GM10248 (cell line): ENCODE measurements at regions not wholly inside any gene's neighbourhood (a gene's known extent, or its start where the extent isn't known, plus 50 kb on each side); places are given as distances from the start of the nearest gene placed in this dataset.
"Not testable (repeated sequence)": the region's sequence is repeated elsewhere in the genome, so short reads cannot be mapped to it uniquely, and the experiment has no call there.

ENCODE experiments used
- CTCF ChIA-PET: fragments of 300-600 bp; sonication (Branson Sonifier 250); formaldehyde crosslinking; extraction: SDS; loops from one replicate; lab custom pipeline; 2021; ENCODE audit warnings: antibody characterized with exemption; lab: Yijun Ruan, JAX
- POLR2A ChIA-PET: fragments of 350-650 bp; sonication (Branson Sonifier 250); formaldehyde crosslinking; extraction: SDS; loops from one replicate; lab custom pipeline; 2020; ENCODE audit warnings: antibody characterized with exemption; lab: Yijun Ruan, JAX
- DNase-seq: peaks from one replicate; pipeline ENCODE4 v3.0.0; 2012; ENCODE audit errors: extremely low spot score
- TF ChIP-seq, protein P1 (sequence below): IDR thresholded peaks from 2 replicates; pipeline ENCODE4 v1.5.1; 2012; ENCODE audit warnings: mild to moderate bottlenecking, low read depth; ENCODE audit errors: extremely low read depth, missing control alignments, control extremely low read depth

DNA sequence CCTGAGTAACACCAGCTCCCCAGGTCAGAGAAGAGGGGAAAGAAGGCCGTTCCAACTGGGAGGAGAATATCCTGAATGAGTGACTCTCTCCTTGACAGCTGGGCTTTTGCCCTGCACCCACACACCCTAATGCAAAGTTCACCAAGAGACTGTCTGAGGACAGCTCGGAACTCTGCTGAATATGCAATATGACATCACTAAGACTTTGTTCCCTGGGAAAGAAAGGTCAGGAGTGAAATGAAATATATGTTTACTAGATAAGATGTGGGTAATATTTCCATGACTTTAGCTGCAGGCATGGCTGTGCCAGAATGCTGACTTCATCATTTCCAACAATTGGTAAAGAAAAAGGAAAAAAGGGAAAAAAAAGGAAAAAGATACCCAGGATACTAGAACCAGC lies 488.2 kb upstream of the RAB6C start:
- CTCF ChIA-PET = no interaction called here
- no peak for DNase-seq
- TF ChIP-seq, protein P1, sequence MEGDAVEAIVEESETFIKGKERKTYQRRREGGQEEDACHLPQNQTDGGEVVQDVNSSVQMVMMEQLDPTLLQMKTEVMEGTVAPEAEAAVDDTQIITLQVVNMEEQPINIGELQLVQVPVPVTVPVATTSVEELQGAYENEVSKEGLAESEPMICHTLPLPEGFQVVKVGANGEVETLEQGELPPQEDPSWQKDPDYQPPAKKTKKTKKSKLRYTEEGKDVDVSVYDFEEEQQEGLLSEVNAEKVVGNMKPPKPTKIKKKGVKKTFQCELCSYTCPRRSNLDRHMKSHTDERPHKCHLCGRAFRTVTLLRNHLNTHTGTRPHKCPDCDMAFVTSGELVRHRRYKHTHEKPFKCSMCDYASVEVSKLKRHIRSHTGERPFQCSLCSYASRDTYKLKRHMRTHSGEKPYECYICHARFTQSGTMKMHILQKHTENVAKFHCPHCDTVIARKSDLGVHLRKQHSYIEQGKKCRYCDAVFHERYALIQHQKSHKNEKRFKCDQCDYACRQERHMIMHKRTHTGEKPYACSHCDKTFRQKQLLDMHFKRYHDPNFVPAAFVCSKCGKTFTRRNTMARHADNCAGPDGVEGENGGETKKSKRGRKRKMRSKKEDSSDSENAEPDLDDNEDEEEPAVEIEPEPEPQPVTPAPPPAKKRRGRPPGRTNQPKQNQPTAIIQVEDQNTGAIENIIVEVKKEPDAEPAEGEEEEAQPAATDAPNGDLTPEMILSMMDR = no peak
- POLR2A ChIA-PET = no interaction called here

DNA sequence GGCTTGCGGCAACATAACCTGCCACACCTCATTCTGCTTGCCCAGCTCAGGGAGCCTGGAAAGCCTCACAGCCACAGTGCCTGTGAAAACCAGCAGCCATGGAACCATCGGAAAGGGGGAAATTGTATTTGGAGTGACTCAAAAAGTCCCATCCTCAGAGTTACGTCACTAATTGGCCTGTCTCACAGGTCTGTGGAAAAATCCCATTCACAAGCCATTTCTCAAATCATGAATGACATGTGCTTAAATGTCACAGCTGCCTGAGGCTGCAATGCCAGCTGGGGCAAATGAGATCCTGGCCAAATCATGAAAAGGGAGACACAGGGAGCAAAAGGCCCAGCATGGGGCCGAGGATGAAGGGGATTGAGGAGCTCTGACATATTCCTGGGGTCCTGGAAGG lies 486.9 kb upstream of the RAB6C start:
- ChIA-PET POLR2A (no interaction called here), CTCF (no interaction called here)
- DNase-seq = no peak
- TF ChIP-seq, protein P1 = no peak

DNA sequence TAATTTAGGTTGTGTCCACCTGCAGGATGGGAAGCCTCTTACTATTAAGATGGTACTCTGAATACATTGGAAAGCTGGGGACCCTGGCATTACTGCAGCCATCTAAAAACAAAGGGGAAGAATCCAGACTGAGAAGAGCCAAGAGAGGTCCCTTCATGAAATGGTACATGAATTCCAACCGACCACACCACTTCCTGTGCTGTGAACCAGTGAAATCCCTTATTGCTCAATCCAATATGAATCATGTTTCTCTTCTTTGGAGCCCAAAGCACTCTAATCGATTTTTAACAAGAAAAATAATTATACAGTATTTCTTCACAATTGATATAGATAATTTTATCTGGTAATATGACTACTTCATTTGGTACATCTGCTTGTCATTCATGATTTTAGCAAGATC lies 479.7 kb upstream of the RAB6C start:
- DNase-seq = no peak
- ChIA-PET POLR2A (no interaction called here), CTCF (no interaction called here)
- TF ChIP-seq, protein P1 = no peak

DNA sequence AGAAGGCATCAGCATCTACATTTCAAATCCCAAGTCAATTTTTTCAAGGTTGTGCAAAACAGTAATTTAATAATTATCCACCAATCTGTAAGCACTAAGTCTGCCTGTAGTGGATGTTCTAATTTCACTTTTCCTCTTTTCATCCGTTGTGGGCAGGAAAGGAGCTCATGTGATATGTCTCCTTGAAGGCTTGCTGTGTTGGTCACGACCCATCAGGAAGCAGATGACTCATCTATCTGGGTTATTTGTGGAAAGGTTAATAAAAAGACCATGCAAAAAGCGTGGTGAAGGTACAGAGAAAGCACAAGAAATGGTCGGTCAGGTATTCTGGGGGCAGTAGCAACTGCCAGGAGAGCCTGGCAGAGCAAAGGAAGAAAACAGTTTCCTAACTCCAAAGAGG lies 476.7 kb upstream of the RAB6C start:
- DNase-seq = no peak
- ChIA-PET CTCF (no interaction called here), POLR2A (no interaction called here)
- TF ChIP-seq, protein P1 = no peak

DNA sequence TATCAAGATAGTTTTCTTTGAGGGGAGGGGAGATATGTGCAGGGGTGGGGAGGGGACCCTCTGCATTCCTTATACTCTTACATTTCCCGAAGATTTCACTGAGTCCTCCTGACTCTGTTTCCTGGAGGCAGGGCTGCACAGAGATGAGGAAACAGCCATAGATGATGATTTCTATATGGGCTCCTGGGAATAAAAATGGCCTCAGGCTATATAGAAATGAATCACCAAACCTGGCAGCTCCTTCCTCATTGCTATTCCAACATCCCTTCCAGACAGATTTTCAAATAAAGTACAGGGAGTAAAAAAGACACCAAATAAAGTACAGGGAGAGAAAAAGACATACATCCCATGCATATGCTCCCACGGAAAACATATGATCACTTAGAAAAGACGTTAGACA lies 474.8 kb upstream of the RAB6C start:
- TF ChIP-seq, protein P1 = no peak
- POLR2A ChIA-PET = no interaction called here
- no peak for DNase-seq
- CTCF ChIA-PET = no interaction called here

DNA sequence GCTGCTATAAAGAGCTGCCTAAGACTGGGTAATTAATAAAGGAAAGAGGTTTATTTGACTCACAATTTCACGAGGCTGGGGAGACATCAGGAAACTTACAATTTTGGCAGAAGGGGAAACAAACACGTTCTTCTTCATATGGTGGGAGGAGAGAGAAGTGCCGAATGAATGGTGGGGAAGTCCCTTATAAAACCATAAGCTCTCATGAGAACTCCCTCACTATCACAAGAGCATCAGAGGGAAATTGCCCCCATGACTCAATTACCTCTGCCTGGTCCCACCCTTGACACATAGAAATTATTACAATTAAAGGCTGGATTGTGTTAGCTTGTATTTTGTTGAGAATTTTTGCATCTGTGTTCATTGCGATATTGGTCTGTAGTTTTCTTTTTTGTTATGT lies 460.5 kb upstream of the RAB6C start:
- DNase-seq = no peak
- POLR2A ChIA-PET = no interaction called here
- CTCF ChIA-PET = interaction anchor here (0.9 to 1.0 kb wide), 2 partner anchors 23 to 35 kb away, joined by 3 read pairs; no protein-coding TSS in a partner anchor
- TF ChIP-seq, protein P1 = no peak

DNA sequence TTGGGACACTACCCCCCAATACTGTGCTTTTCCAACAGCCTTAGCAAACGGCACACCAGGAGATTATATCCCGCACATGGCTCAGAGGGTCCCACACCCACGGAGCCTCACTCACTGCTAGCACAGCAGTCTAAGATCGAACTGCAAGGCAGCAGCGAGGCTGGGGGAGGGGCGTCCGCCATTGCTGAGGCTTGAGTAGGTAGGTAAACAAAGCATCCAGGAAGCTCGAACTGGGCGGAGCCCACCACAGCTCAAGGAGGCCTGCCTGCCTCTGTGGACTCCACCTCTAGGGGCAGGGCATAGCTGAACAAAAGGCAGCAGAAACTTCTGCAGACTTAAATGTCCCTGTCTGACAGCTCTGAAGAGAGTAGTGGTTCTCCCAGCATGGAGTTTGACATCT lies 447.3 kb upstream of the RAB6C start:
- POLR2A ChIA-PET, DNase-seq: not testable (repeated sequence)
- CTCF ChIA-PET = interaction anchor here (0.8 kb wide), 1 partner anchor 168 kb away, joined by 3 read pairs; no protein-coding TSS in a partner anchor
